H1 (cell line): ENCODE measurements at regions not wholly inside any gene's neighbourhood (a gene's known extent, or its start where the extent isn't known, plus 50 kb on each side); places are given as distances from the start of the nearest gene placed in this dataset.

ENCODE experiments used
- CBX5 ChIP-seq: fragments of 300-800, 300-1000 bp; sonication (generic); IDR thresholded peaks from 2 replicates; pipeline ENCODE4 v1.7.1; 2016; ENCODE audit warnings: antibody characterized with exemption, low read length, low read depth
- PHF8 ChIP-seq: fragments of 200-600 bp; sonication (generic); conservative IDR thresholded peaks from 2 replicates; pipeline ENCODE4 v1.7.1; 2012; ENCODE audit warnings: low read depth, mild to moderate bottlenecking, inconsistent platforms, low read length, moderate library complexity
- SP1 ChIP-seq: IDR thresholded peaks from 2 replicates; pipeline ENCODE4 v1.6.1; 2011; ENCODE audit warnings: low read depth, low read length

- no peak for TF ChIP-seq SP1
- TF ChIP-seq CBX5, result no peak
- no peak for TF ChIP-seq PHF8
Measured at GRCh38 chr10:124236816-124237215, 143.4 kb upstream of the CHST15 start (continued).
